Endothelial cell of umbilical vein (primary cell): ENCODE measurements at regions not wholly inside any gene's neighbourhood (a gene's known extent, or its start where the extent isn't known, plus 50 kb on each side); places are given as distances from the start of the nearest gene placed in this dataset.

Source experiments
- BruUV-seq: library from RNA; stranded (reverse); fragments of 400-500 nt; replicated peaks from 2 replicates; lab custom pipeline; 2021; lab: Mats Ljungman, UMichigan
- CTCF ChIA-PET: fragments of 300-600, 350-600 bp; sonication (Branson Sonifier 250); formaldehyde crosslinking; loops from one replicate; lab custom pipeline; 2021; ENCODE audit warnings: antibody characterized with exemption, inconsistent platforms; lab: Charles Lee
- POLR2A ChIA-PET: fragments of 300-600, 350-600 bp; sonication (Branson Sonifier 250); formaldehyde crosslinking; loops from one replicate; lab custom pipeline; 2021; ENCODE audit warnings: antibody characterized with exemption, inconsistent platforms; lab: Charles Lee
- DNase-seq: peaks from one replicate; pipeline ENCODE4 v3.0.0-alpha.2; 2011; ENCODE audit warnings: low read depth, low spot score
- FAIRE-seq: peaks from 2 replicates; lab custom pipeline; 2011; peaks lifted over from hg19 to GRCh38; lab: Jason Lieb, UNC
- H2AFZ ChIP-seq: 2 replicates; pipeline ENCODE4 v1.6.0; 2012; ENCODE audit warnings: low read depth, low read length, control low read depth, inconsistent platforms
- H3K27ac ChIP-seq: 2 replicates; pipeline ENCODE4 v1.5.1; 2011; ENCODE audit warnings: low read depth, mild to moderate bottlenecking, control low read depth, low read length, moderate library complexity; ENCODE audit not compliant: insufficient read depth
- H3K27me3 ChIP-seq, 2 experiments: 2 replicates each; pipeline versions ENCODE4 v1.6.0 to v1.6.1; 2011; ENCODE audit warnings: low read length in 2 of 2, mixed read lengths in 1 of 2; ENCODE audit not compliant: control insufficient read depth in 2 of 2, insufficient read depth in 2 of 2
- H3K36me3 ChIP-seq, 2 experiments: 2 replicates in 1 of 2; 3 replicates in 1 of 2; pipeline ENCODE4 v1.5.1; 2011; ENCODE audit warnings: low read length in 2 of 2, mild to moderate bottlenecking in 1 of 2, moderate library complexity in 1 of 2; ENCODE audit not compliant: control insufficient read depth in 2 of 2, insufficient read depth in 2 of 2; ENCODE audit errors: extremely low read depth in 1 of 2
- H3K4me1 ChIP-seq: 3 replicates; pipeline ENCODE4 v1.5.1; 2011; ENCODE audit warnings: mild to moderate bottlenecking, low read length; ENCODE audit not compliant: control insufficient read depth, insufficient read depth; ENCODE audit errors: extremely low read depth
- H3K4me2 ChIP-seq: 2 replicates; pipeline ENCODE4 v1.6.1; 2011; ENCODE audit warnings: low read length, control low read depth, mixed read lengths; ENCODE audit not compliant: insufficient read depth
- H3K4me3 ChIP-seq, 3 experiments: fragments of 200-600 bp in 1 of 3; sonication (generic), shearing (Covaris generic) in 1 of 3; replicated peaks in 1 of 3; 2 replicates each; pipeline ENCODE4 v1.5.1; 2011 to 2016; ENCODE audit warnings: control low read depth in 3 of 3, low read length in 3 of 3, mild to moderate bottlenecking in 2 of 3, inconsistent platforms in 1 of 3, low read depth in 1 of 3, moderate library complexity in 1 of 3; ENCODE audit not compliant: insufficient read depth in 1 of 3
- H3K79me2 ChIP-seq: 2 replicates; pipeline ENCODE4 v1.6.0; 2012; ENCODE audit warnings: low read length, inconsistent platforms; ENCODE audit not compliant: control insufficient read depth, insufficient read depth
- H3K9ac ChIP-seq: replicated peaks from 2 replicates; pipeline ENCODE3; 2011; ENCODE audit warnings: low read length, control low read depth; ENCODE audit not compliant: insufficient read depth; ENCODE audit errors: extremely low read depth
- H3K9me1 ChIP-seq: replicated peaks from 3 replicates; pipeline ENCODE4 v1.6.0; 2011; ENCODE audit warnings: mild to moderate bottlenecking, low read length; ENCODE audit not compliant: control insufficient read depth, insufficient read depth; ENCODE audit errors: extremely low read depth
- H3K9me3 ChIP-seq: replicated peaks from 2 replicates; pipeline ENCODE4 v1.5.1; 2012; ENCODE audit warnings: low read length, inconsistent platforms; ENCODE audit not compliant: control insufficient read depth, insufficient read depth
- H4K20me1 ChIP-seq: replicated peaks from 2 replicates; pipeline ENCODE3; 2011; ENCODE audit warnings: mild to moderate bottlenecking, low read length; ENCODE audit not compliant: control insufficient read depth, insufficient read depth; ENCODE audit errors: extremely low read depth
- EZH2 ChIP-seq: IDR thresholded peaks from 2 replicates; pipeline ENCODE4 v1.6.1; 2012; ENCODE audit warnings: borderline replicate concordance, low read depth, mild to moderate bottlenecking, moderate library complexity, low read length, inconsistent platforms; ENCODE audit not compliant: severe bottlenecking
- FOS ChIP-seq: IDR thresholded peaks from 2 replicates; pipeline ENCODE4 v1.6.1; 2011; ENCODE audit warnings: mild to moderate bottlenecking, low read length, moderate library complexity, borderline replicate concordance; ENCODE audit not compliant: insufficient read depth
- MYC ChIP-seq: IDR thresholded peaks from one replicate; pipeline ENCODE4 v1.6.1; 2011; ENCODE audit warnings: mild to moderate bottlenecking, low read depth, low read length
- POLR2A ChIP-seq: IDR thresholded peaks from 2 replicates; pipeline ENCODE4 v1.6.1; 2012; ENCODE audit warnings: low read depth, mild to moderate bottlenecking, control low read depth, low read length
- POLR2AphosphoS5 ChIP-seq: IDR thresholded peaks from 2 replicates; pipeline ENCODE4 v1.6.1; 2012; ENCODE audit warnings: low read depth, mild to moderate bottlenecking, control low read depth, low read length, moderate library complexity; ENCODE audit not compliant: insufficient read depth
- dilution Hi-C: fragments of 300-500 bp; cut with MboI; formaldehyde crosslinking; loops from one replicate; pipeline ENCODE4 v1.15.0; 2019; ENCODE audit warnings: low sequenced_read_pairs; ENCODE audit not compliant: extremely low pct_ligation_motif_present
- intact Hi-C: fragments of 100-400 bp; cut with micrococcal nuclease; formaldehyde crosslinking; loops from one replicate; pipeline ENCODE4 v1.10.0; 2022
- TF ChIP-seq, protein P1 (sequence below): IDR thresholded peaks from 2 replicates; pipeline ENCODE4 v1.6.1; 2011; ENCODE audit not compliant: insufficient read depth, insufficient read length

GRCh38 chr12:30135776-30136175 lies 352.0 kb upstream of the TMTC1 start:
- H3K27me3 ChIP-seq, result no peaks in the 10 kb centered on the region
- TF ChIP-seq MYC (no peak), POLR2AphosphoS5 (no peak), EZH2 (no peak), POLR2A (no peak), FOS (no peak)
- TF ChIP-seq, protein P1, sequence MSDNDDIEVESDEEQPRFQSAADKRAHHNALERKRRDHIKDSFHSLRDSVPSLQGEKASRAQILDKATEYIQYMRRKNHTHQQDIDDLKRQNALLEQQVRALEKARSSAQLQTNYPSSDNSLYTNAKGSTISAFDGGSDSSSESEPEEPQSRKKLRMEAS, result no peak
- FAIRE-seq (no peak), DNase-seq (peak; percentile 16)
- no TSS peak for BruUV-seq
- no peak overlapping the region for H3K4me2 ChIP-seq
- no peaks in the 10 kb centered on the region for H3K36me3 ChIP-seq
- H3K4me3 ChIP-seq, result no peak overlapping the region
- ChIA-PET CTCF (no interaction called here), POLR2A (no interaction called here)
- no peak overlapping the region for H3K9ac ChIP-seq
- no peaks in the 10 kb centered on the region for H4K20me1 ChIP-seq
- H2AFZ ChIP-seq, result no peak overlapping the region
- no peak overlapping the region for H3K27ac ChIP-seq
- H3K4me1 ChIP-seq, result no peaks in the 10 kb centered on the region
- no peaks in the 10 kb centered on the region for H3K9me1 ChIP-seq
- intact Hi-C loops, result no loop called here
- H3K79me2 ChIP-seq, result no peaks in the 10 kb centered on the region
- H3K9me3 ChIP-seq, result no peaks in the 10 kb centered on the region
- dilution Hi-C loops, result no loop called here

- H3K27me3 ChIP-seq, result no peaks in the 10 kb centered on the region
- H3K4me3 ChIP-seq, result no peak overlapping the region
- no peak for TF ChIP-seq POLR2A
- no peak overlapping the region for H2AFZ ChIP-seq
- intact Hi-C loops (no loop called here), dilution Hi-C loops (no loop called here)
- H3K4me2 ChIP-seq, result no peak overlapping the region
- H3K9me3 ChIP-seq, result no peaks in the 10 kb centered on the region
- BruUV-seq, result no TSS peak
- no peak overlapping the region for H3K27ac ChIP-seq
- no peaks in the 10 kb centered on the region for H3K79me2 ChIP-seq
- ChIA-PET POLR2A (no interaction called here), CTCF (interaction anchor here (1.2 kb wide), 1 partner anchor 10 kb away, joined by 3 read pairs; no protein-coding TSS in a partner anchor)
- H3K9ac ChIP-seq, result no peak overlapping the region
- H4K20me1 ChIP-seq, result no peaks in the 10 kb centered on the region
- no peaks in the 10 kb centered on the region for H3K4me1 ChIP-seq
- no peak for FAIRE-seq
- no peak for DNase-seq
- H3K9me1 ChIP-seq, result no peaks in the 10 kb centered on the region
- no peaks in the 10 kb centered on the region for H3K36me3 ChIP-seq
Measured at GRCh38 chr12:30134229-30134628, 350.5 kb upstream of the TMTC1 start.
